Activated CD8-positive, alpha-beta memory T cell treated with anti-CD3 and anti-CD28 coated beads for 1 hour (primary cell): ENCODE measurements at regions not wholly inside any gene's neighbourhood (a gene's known extent, or its start where the extent isn't known, plus 50 kb on each side); places are given as distances from the start of the nearest gene placed in this dataset.

Experiments
- DNase-seq, 2 donors: peaks; one replicate each; pipeline ENCODE4 v3.0.0-alpha.2; 2020; ENCODE audit warnings: low read depth in 1 of 2; ENCODE audit errors: extremely low read depth in 1 of 2

DNA sequence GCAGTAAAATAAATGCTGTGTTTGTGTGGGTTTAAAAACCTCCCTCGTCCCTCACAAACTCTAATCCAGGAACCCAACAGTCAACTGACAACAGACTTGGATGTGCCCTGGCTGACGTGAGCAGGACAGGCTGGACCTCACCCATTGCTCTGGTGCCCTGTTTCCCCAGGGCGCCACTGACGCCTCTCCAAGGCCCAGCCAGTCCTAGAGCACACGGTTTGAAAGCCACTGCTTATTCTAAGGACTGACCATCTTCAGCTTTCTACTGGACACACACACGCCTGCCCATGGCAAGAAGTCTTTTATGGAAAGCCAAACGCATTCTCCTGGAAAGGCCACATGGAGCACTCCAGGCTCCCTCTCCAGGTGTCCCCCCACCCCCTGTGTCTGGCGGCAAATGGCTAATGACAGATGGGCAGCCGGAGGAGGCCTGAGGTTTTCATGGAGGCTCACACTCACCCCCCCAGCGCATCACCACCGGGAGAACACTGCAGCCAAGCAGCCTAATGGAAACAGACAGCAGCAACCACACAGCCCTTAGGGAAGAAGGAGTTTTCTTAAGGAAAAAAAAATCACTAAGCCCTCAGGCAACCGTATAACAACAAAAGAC lies 319.2 kb downstream of the SOX9 start:
- no peak for DNase-seq

DNA sequence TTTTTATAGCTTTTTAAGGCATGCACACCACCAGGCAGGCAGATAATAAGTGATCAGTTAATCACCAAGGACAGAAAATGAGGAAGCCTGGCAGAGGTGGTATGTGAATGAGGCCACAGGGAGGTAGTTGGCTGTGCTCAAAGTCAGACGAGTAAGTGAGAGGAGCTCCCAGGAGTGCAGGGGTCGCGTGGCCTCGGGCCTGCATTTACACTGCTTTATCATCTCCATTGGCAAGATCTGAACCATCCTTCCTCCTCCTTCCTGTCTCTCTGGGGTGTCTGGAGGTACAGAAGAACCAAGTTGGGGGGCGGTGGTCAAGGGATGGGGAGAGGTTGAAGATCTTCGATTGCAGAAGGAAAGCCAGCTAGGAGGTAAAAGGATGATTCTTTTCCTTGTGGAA lies 320.1 kb downstream of the SOX9 start:
- no peak for DNase-seq

DNA sequence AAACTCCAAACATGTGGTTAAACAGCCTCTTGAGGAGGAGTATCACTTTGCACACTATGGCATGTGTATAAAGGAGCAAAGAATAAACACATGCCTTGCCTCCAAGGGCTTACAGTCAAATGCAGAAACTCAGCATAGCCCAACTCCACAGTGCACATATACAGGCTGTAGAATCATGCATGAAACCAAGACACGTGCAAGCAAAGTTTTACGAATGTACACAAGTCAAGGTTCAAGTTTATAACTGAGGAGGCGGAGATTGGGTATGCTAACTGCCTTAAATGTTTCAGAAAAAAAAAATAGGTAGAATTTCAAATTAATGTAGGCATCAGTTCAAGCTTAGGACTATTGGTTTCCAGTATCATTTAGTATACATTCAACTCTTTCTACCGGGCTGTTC lies 321.1 kb downstream of the SOX9 start:
- DNase-seq: no peak

DNA sequence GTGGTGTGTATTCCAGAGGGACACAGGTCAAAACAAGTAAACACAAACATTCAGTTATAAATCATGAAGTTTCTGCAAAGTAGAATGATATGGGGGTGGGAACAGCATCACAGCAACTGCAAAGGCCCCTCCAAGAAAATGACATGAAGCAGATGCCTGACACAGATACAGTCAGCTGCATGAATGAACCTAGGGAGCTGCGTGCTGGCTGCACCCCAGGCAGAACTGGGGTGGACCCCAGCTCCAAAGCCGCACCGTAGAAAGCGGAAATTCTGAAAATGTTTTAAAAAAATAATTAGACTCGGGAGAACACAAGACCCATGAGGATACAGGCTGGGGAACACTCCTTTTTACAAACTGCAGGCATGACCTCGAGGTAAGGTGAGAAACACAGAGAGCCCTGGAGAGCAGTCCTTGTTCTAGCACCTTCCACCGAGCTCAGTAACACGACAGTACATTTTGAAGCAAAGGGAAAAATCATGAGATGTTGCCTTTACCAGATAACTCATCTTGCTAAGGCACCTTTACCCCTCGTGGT lies 323.8 kb downstream of the SOX9 start:
- no peak for DNase-seq

DNA sequence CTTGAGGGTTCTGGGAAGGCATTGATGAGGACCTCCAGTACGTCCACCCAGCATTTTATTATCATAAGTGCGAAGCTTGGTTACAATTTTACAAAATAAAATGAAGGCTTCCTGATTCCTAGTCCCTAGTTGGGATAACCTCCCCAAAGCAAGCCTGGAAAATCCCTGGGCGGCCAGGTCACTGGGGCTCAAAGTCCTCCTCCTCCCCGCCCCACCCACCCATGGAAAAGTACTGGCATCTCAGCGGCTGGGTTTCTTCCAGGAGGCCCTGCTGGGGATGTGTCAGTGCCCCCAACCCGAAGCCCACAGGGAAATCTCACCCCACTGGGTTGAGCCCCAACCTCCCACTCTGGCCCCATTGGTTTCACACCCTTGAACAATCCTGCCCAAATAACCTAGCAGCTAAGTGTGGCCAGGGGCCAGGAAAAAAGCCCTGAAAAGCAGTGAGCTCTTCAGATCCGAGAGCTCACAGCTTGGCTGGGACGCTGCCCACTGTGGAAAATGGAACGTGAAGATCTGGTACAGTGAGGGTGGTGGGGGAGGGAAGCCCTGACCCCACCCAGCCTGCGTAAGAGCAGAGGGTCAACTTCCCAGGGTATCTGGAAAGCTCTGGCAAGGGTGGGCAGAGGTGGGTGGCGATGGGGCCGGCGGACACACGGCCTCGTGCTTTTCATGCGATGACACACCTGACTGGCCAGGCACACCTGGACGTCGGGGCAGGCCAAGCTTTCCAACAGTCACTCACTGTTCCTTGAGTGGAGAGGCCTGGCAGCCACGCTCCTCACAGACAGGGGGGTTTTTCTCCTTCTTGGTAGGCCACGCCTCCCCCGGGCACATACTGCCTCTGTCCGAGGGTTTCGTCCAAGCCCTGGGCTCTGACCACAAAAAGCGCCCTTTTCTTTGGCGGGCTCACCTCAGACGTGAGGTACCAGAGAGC lies 324.5 kb downstream of the SOX9 start:
- no peak for DNase-seq

DNA sequence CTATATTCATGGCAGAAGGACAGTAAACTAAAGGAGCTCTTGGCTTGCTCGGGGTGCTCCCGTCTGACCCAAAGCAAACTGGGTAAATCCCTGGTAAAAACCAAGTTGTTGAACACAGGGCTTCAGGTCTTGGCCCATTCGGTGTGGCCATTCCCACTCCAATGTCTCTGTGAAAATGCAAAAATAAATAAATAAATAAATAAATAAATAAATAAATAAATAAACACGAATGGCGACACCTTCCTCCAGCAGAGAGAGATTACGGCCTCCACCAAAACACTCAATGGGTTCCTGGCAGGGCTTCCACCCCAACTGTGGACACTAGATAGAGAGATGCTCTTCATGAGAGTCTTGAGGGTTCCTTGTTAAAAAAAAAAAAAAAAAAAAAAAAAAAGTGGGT lies 325.3 kb downstream of the SOX9 start:
- no peak for DNase-seq

DNA sequence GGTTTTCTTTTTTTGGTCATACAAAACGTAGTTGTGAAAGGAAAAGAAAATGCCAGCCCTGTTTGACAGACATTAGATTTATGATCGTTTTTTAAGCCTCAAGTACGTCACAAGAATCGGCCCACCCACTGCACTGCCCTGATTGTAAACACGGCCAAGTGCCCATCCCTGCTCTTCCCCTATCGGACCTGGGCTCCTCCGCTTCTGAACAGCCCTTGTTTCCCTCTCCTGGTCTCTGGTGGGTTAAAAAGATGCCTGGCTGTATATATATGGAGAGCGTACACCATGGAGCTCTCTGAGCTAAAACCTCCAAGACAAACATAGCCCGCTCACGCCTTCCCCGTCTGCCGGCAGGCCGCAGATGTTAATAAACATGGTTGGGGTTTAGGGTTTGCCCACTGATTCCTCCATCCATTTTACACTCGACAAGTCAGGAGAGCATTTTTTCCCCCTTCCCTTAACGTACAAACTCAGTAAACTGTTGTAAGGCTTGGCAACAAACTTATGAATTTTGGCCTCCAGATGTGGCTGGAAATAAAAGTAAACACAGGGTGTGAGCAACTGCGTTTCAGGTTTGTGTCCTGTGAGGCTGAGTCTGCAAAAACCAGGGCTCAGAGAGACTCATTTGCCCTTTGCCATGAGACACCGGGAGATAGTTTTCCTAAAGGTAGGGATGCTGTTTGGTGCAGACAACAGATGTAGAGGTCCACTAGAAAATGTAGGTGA lies 325.9 kb downstream of the SOX9 start:
- DNase-seq: no peak

DNA sequence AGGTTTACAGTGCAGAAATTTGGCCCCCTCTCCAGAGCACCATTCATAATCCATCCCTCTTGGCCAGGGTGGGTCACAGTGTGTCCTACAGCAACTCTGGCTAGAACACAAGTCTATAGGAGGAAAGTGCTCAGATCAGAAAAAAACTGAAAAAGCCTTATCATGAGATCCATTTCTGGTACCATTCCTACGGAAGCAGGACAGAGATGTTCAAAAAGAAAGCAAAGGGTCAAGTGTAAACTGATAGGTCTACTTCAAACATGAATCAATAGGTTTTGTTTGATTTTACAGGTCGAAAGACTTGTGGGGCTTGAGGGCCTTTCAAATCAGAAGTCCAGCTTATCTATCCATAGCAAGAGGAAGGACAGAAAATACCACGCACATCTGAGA lies 326.4 kb downstream of the SOX9 start:
- no peak for DNase-seq

DNA sequence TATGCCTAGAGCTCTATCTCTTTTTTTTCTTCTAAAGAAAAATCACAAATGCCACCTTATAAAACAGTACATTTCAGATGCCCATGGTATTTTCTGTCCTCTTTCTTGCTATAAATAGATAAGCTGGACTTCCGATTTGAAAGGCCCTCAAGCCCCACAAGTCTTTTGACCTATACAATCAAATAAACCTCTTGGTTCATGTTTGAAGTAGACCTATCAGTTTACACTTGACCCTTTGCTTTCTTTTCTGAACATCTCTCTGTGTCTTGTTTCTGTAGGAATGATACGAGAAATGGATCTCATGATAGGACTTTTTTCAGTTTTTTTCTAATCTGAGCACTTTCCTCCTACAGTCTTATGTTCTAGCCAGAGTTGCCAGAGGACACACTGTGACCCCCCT lies 327.2 kb downstream of the SOX9 start:
- DNase-seq: no peak

DNA sequence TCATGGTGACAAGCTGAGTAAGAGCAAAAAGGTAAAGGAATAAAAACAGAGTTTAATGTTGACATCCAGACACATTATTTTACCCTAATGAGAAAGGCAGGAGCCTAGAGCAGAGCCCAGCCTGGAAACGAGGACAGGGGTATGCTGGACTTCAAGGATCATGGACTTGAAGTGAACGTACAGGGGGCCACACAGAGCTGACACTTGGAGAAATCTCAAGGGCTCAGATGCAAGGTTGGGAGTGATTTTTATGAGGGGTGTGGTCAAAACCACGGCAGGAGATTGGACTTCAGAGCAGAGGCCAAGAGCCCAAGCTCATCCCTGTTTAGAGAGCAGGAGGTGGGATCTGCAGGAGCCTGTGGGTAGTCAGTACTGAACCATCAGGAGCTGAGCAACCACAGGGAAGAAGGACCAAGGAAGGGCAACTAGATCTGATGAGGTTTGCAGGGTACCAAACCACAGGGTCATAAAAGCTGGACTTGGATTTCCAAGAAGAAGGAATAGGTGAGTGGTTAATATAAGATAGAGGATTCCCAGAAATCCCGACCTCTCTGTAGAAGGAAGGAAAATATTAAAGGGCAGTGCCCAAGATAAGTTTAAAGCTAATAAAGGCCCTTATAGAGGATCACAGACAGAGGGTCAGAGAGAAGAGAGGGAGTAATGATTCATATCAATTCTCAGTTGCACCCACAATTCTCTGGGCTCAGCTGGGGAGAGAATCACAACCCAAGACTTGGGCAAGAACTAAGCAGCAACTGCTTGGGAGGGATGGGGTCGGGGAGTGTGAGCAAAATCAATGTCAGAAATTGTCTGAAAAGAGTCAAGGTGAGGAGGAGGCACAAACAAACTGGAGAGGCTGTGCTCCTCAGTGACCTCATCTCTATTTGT lies 331.7 kb downstream of the SOX9 start:
- no peak for DNase-seq

DNA sequence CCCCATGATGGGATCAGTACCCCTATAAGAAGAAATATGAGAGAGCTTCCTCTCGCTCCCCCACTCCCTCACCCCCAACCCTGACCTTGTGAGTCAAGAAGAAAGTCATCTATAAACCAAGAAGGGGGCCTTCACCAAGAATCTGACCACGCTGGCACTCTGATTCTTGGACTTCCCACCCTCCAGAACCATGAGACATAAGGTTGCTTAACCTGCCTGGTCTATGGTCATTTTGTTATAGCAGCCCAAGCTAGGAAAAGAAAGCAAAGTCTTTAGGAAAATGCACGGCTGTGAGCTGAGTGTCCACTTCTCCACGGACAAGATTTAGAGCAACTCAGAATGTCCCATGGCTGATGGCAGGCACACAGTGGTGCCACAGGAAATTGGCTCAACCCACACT lies 333.5 kb downstream of the SOX9 start:
- DNase-seq: no peak

DNA sequence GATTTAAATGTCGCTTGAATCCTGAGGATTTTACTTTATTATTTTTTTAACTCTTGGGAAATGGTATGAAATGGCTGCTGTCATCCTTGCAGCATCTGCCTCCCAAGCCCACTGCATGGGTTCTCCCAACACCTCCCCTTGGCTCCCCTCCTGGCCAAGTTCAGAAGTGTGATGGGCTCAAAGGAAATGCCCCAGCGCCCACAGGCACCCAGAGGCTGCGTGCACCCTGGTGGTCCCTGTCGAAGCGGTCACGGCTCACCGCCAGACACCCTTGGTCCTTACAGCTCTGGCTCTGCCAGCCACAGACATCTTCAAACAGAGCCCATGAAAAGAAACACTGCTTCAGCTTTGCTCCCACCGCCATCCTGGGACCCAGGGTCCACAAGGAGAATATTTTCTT lies 334.7 kb downstream of the SOX9 start:
- no peak for DNase-seq

DNA sequence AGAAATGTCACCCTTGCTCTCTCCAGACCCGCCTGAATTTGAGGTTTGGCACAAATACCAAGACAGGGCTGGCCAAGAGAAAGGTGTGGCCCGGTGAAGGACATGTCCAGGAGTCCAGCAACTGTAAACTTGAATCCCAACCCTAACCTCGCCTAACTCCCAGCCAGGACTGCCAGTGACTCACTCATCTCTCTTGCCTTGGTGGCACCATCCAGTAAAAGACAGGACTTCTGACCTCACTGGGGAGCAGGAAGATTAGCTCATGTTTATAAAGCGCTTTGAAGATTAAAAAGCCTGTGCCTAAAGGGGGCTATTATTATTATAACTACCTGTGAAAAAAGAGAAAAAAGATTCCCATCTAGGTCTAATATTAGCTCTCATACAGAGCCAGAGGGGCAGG lies 335.3 kb downstream of the SOX9 start:
- DNase-seq: no peak

DNA sequence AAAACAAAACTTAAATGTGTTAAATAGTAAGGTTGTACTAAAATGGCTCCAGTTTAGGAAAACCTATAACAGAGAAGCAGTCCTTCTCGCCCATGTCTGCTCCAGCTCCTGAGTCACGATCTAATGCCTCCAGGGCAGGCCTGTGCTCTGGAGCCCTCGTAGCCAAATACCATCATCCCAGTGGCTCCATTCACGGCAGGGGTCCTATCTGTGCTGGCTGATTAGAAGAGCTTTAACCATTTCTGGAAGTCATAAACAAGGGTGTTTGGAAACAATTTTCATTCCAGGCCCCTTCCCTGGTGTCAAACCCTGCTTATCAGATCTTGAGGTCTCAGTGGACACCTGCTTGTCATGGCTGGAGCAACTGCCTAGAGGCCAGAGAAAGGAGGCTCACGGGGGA lies 336.9 kb downstream of the SOX9 start:
- DNase-seq: no peak

DNA sequence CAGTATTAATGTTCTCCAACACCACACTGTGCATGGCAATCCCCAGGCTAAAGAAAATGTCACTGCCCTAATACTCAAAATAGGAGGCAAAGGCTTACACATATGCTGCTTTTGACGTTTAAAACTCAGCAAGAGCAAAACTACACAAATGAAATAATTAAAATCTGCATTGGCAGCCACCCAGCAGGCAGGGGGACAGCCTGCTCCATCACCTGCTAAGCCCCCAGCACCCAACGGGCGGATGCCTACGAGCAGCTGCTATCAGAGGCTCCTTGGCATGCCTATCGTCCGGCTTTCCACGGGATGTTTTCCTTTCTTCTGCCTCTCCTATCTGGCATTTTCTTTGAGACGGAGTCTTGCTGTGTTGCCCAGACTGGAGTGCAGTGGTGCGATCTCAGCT lies 337.5 kb downstream of the SOX9 start:
- DNase-seq: no peak

DNA sequence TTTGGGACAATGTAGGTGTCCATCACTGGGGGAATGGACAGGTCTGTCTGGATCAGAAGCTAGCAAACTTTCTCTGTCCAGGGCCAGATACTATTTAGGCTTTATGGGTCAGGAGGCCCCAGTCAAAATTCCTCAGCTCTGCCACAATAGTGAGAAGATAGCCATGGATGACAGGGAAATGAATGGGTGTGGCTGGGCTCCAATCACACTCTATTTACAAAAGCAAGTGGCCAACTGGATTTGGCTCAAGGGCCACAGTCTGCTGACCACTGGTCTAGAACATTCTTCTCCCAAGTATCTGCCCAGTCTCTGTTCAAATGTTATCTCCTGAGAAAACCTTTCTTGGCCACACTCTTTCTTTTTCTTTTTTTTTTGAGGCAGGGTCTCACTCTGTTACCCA lies 339.9 kb downstream of the SOX9 start:
- no peak for DNase-seq

DNA sequence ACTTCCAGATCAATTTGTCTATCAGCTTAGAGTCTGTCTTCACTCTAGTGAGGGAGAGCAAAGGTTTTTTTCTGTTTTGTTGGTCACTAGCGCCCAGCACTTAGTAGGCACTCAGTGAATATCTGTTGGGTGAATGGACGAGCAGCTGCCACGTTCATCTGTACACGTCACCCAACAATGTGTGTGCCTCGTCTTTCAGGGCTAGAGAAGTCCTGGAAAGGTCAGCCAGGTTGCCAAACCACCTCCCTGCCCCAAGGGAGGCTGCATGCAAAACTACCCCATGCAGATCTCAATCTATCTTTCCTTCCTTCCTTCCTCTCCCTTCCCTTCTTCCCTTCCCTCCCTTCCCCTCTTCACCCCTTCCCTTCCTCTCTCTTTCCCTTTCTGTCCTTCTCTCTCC lies 340.9 kb downstream of the SOX9 start:
- DNase-seq: no peak

DNA sequence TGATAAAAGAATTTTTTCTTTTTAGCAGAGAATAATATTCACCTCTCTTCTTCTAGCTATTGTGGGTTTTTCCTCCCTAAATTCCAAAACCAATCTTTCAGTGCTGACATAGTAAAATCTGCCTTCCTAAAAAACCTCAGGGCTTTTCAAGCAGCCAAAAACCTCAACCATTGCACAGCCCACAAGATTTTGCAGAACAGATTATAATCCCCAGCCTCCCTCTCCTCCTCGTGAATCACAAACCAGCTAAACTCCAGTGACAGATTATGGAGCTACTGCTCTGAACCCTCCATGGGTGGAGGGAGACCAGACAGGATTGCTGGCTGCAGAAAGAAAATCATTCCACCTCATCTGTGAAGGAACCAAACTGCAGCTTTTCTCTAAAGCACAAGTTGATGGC lies 341.6 kb downstream of the SOX9 start:
- no peak for DNase-seq

DNA sequence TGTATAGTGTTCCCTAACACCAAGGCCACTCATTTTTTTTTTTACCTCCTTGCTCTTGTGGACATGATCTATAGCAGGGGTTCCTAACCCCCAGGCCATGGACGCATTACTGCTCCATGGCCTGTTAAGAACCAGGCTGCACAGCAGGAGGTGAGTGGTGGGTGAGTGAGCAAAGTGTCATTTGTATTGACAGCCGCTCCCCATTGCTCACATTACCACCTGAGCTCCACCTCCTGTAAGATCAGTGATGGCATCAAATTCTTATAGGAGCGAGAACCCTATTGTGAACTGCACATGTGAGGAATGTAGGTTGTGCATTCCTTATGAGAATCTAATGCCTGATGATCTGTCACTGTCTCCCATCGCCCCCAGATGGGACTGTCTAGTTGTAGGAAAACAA lies 342.0 kb downstream of the SOX9 start:
- DNase-seq: no peak

DNA sequence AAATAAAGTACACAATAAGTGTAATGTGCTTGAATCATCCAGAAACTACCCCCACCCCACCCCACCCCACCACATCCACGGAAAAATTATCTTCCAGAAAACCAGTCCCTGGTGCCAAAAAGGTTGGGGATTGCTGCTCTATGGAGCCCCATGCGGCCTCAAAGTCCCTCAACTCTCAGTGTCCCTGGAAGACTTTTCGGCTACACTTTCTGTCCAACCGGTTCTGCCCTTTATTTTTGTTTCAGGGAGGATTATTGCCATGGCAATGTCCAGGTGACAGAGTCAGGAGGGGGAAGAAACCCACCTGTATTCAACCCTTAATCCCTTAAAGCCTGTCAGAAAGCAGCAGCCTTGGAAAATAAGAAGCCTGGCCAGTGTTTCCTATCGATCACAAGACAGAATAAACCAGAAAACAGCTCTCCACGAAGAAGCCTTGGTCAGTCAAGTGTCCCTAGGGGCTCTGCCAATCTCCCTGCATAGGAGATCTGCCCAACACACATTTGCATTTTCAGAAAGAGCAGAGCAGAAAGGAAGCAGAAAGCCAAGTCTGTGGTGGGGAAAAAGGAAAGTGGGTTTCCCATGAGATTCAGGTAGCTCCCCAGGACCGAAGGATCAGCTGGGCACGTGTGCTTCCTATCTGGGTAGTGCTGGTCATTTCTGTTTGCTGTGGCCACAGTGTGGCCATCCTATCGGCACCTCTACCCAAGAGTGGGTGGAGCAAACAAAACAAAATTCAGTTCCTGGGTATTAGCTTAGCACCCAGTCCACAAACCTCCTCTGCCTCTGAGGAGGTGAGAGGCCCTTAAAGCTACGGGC lies 342.7 kb downstream of the SOX9 start:
- no peak for DNase-seq
